Prostate gland (tissue), 2 donors: ENCODE measurements at regions not wholly inside any gene's neighbourhood (a gene's known extent, or its start where the extent isn't known, plus 50 kb on each side); places are given as distances from the start of the nearest gene placed in this dataset.

Source experiments
- POLR2A ChIP-seq: fragments of 450-650 bp; IDR thresholded peaks from one replicate; pipeline ENCODE4 v1.6.1; 2016; ENCODE audit warnings: antibody characterized with exemption, mild to moderate bottlenecking
- POLR2AphosphoS5 ChIP-seq: sonication (generic); formaldehyde crosslinking; IDR thresholded peaks from one replicate; pipeline ENCODE4 v1.6.1; 2017; ENCODE audit warnings: antibody characterized with exemption
- TF ChIP-seq, protein P1 (sequence below), 4 experiments: fragments of 200-600 bp in 2 of 4; fragments of 450-650 bp in 2 of 4; sonication (generic) in 2 of 4; IDR thresholded peaks; 1 replicate in 3 of 4; 2 replicates in 1 of 4; pipeline ENCODE4 v1.5.1; 2016 to 2019; ENCODE audit warnings: antibody characterized with exemption in 4 of 4, mild to moderate bottlenecking in 2 of 4, moderate library complexity in 2 of 4

DNA sequence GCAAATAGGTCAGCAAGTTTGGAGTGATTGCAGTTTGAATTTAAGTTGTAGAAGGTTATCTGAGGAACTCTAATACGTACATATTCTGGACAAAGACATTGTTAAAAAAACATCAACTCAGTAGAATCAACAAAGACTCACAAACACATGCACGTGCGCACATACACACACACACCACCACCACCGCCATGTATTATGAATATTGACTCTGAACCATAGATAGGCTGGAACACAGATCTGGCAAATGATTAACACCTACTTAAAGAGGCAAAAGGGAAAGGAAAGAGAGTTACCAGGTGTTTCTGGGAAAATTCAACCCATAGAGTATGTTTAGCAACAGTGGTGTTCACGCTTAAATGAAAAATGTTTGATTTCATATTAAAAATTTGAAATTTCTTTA is 334.2 kb upstream of the ALCAM start:
- TF ChIP-seq, protein P1, sequence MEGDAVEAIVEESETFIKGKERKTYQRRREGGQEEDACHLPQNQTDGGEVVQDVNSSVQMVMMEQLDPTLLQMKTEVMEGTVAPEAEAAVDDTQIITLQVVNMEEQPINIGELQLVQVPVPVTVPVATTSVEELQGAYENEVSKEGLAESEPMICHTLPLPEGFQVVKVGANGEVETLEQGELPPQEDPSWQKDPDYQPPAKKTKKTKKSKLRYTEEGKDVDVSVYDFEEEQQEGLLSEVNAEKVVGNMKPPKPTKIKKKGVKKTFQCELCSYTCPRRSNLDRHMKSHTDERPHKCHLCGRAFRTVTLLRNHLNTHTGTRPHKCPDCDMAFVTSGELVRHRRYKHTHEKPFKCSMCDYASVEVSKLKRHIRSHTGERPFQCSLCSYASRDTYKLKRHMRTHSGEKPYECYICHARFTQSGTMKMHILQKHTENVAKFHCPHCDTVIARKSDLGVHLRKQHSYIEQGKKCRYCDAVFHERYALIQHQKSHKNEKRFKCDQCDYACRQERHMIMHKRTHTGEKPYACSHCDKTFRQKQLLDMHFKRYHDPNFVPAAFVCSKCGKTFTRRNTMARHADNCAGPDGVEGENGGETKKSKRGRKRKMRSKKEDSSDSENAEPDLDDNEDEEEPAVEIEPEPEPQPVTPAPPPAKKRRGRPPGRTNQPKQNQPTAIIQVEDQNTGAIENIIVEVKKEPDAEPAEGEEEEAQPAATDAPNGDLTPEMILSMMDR (IDR thresholded peaks at IDR 0.05) = no peak
- TF ChIP-seq POLR2A (no peak), POLR2AphosphoS5 (no peak)
